H1 (cell line): ENCODE measurements at regions not wholly inside any gene's neighbourhood (a gene's known extent, or its start where the extent isn't known, plus 50 kb on each side); places are given as distances from the start of the nearest gene placed in this dataset.

Experiments used
- CTCF ChIA-PET: fragments of 300-600 bp; sonication (Branson Sonifier 250); formaldehyde crosslinking; loops from one replicate; lab custom pipeline; 2021; ENCODE audit not compliant: partially characterized antibody; lab: Charles Lee
- POLR2A ChIA-PET: fragments of 300-600 bp; sonication (Branson Sonifier 250); formaldehyde crosslinking; loops from one replicate; lab custom pipeline; 2021; ENCODE audit warnings: inconsistent platforms; ENCODE audit not compliant: partially characterized antibody; lab: Charles Lee
- DNase-seq, 2 experiments: peaks; one replicate each; pipeline versions ENCODE4 v3.0.0 to v3.0.0-alpha.2; 2010 to 2022; ENCODE audit warnings: low spot score in 2 of 2, low read depth in 1 of 2, mixed read lengths in 1 of 2
- FAIRE-seq: peaks from 2 replicates; lab custom pipeline; 2011; peaks lifted over from hg19 to GRCh38; lab: Jason Lieb, UNC
- H2AFZ ChIP-seq: 2 replicates; pipeline ENCODE4 v1.8.1; 2012; ENCODE audit warnings: low read length, inconsistent platforms
- H2AK5ac ChIP-seq: 2 replicates; pipeline ENCODE4 v1.6.1; 2013; ENCODE audit warnings: low read depth, low read length
- H2BK120ac ChIP-seq: replicated peaks from 2 replicates; pipeline ENCODE3; 2013; ENCODE audit warnings: low read depth, low read length, inconsistent platforms
- H2BK12ac ChIP-seq: 2 replicates; pipeline ENCODE4 v1.6.1; 2013; ENCODE audit warnings: low read depth, low read length
- H2BK15ac ChIP-seq: 2 replicates; pipeline ENCODE4 v1.6.1; 2013; ENCODE audit warnings: low read length
- H2BK20ac ChIP-seq: 2 replicates; pipeline ENCODE4 v1.6.1; 2013; ENCODE audit warnings: low read length
- H2BK5ac ChIP-seq: 2 replicates; pipeline ENCODE4 v1.6.1; 2013; ENCODE audit warnings: low read depth, low read length
- H3K14ac ChIP-seq: 2 replicates; pipeline ENCODE4 v1.6.1; 2013; ENCODE audit warnings: inconsistent platforms; ENCODE audit not compliant: insufficient read length
- H3K18ac ChIP-seq: 2 replicates; pipeline ENCODE4 v1.6.1; 2013; ENCODE audit warnings: low read length; ENCODE audit errors: extremely low read depth
- H3K23ac ChIP-seq: 2 replicates; pipeline ENCODE4 v1.6.1; 2013; ENCODE audit warnings: inconsistent platforms; ENCODE audit not compliant: insufficient read length
- H3K23me2 ChIP-seq: 2 replicates; pipeline ENCODE4 v1.6.1; 2013; ENCODE audit warnings: low read depth, low read length
- H3K27ac ChIP-seq: 2 replicates; pipeline ENCODE4 v1.6.1; 2011; ENCODE audit warnings: low read depth, low read length, inconsistent platforms
- H3K27me3 ChIP-seq, 4 experiments: replicated peaks in 1 of 4; 1 replicate in 1 of 4; 2 replicates in 3 of 4; pipeline versions ENCODE4 v1.6.1 to v1.8.1; 2011 to 2013; ENCODE audit warnings: low read length in 3 of 4, mild to moderate bottlenecking in 3 of 4, inconsistent platforms in 2 of 4, mixed read lengths in 2 of 4, moderate library complexity in 1 of 4; ENCODE audit not compliant: control insufficient read depth in 3 of 4, insufficient read depth in 3 of 4; ENCODE audit errors: extremely low read depth in 1 of 4
- H3K36me3 ChIP-seq, 4 experiments: 2 replicates each; pipeline versions ENCODE4 v1.6.1 to v1.8.1; 2011 to 2013; ENCODE audit warnings: mild to moderate bottlenecking in 4 of 4, low read length in 3 of 4, moderate library complexity in 2 of 4, control low read depth in 1 of 4, inconsistent platforms in 1 of 4; ENCODE audit not compliant: insufficient read depth in 4 of 4, control insufficient read depth in 2 of 4
- H3K4ac ChIP-seq: replicated peaks from 2 replicates; pipeline ENCODE3; 2013; ENCODE audit warnings: low read length, low read depth, mixed read lengths, inconsistent platforms; ENCODE audit not compliant: insufficient read length
- H3K4me1 ChIP-seq, 4 experiments: replicated peaks in 1 of 4; 1 replicate in 1 of 4; 2 replicates in 3 of 4; pipeline versions ENCODE4 v1.6.1 to v1.8.1; 2011 to 2013; ENCODE audit warnings: low read length in 3 of 4, inconsistent platforms in 2 of 4, mixed read lengths in 1 of 4; ENCODE audit not compliant: insufficient read depth in 4 of 4, control insufficient read depth in 3 of 4
- H3K4me2 ChIP-seq, 2 experiments: 2 replicates each; pipeline versions ENCODE4 v1.6.1 to v1.8.1; 2011 to 2013; ENCODE audit warnings: low read depth in 2 of 2, low read length in 2 of 2, control low read depth in 1 of 2, inconsistent platforms in 1 of 2, mild to moderate bottlenecking in 1 of 2; ENCODE audit not compliant: insufficient read depth in 1 of 2
- H3K4me3 ChIP-seq, 4 experiments: fragments of 200-600, 300-600 bp in 1 of 4; sonication (generic), shearing (Covaris generic), sonication (Bioruptor Twin) in 1 of 4; 2 replicates each; pipeline versions ENCODE4 v1.5.1 to v1.8.1; 2011 to 2016; ENCODE audit warnings: low read length in 4 of 4, low read depth in 3 of 4, control low read depth in 2 of 4, inconsistent platforms in 2 of 4, mild to moderate bottlenecking in 2 of 4, mixed read lengths in 1 of 4, moderate library complexity in 1 of 4; ENCODE audit not compliant: insufficient read depth in 2 of 4; ENCODE audit errors: extremely low read depth in 1 of 4
- H3K56ac ChIP-seq: replicated peaks from 2 replicates; pipeline ENCODE3; 2013; ENCODE audit warnings: low read depth, mild to moderate bottlenecking, mixed read lengths, low read length, inconsistent platforms; ENCODE audit not compliant: insufficient read length
- H3K79me1 ChIP-seq: 2 replicates; pipeline ENCODE4 v1.6.1; 2013; ENCODE audit warnings: low read depth, low read length, control low read depth
- H3K79me2 ChIP-seq, 2 experiments: 2 replicates each; pipeline versions ENCODE4 v1.6.1 to v1.8.1; 2012 to 2013; ENCODE audit warnings: low read length in 2 of 2, mild to moderate bottlenecking in 2 of 2, inconsistent platforms in 1 of 2; ENCODE audit not compliant: insufficient read depth in 2 of 2, control insufficient read depth in 1 of 2
- H3K9ac ChIP-seq, 4 experiments: replicated peaks in 1 of 4; 1 replicate in 1 of 4; 2 replicates in 3 of 4; pipeline versions ENCODE4 v1.6.1 to v1.8.1; 2011 to 2013; ENCODE audit warnings: low read depth in 3 of 4, low read length in 3 of 4, control low read depth in 2 of 4, mild to moderate bottlenecking in 2 of 4, moderate library complexity in 2 of 4, inconsistent platforms in 1 of 4; ENCODE audit errors: extremely low read depth in 1 of 4
- H3K9me3 ChIP-seq, 2 experiments: 2 replicates each; pipeline versions ENCODE4 v1.6.1 to v1.8.1; 2012 to 2013; ENCODE audit warnings: mild to moderate bottlenecking in 2 of 2, moderate library complexity in 2 of 2, control low read depth in 1 of 2, inconsistent platforms in 1 of 2, low read depth in 1 of 2, low read length in 1 of 2, mixed read lengths in 1 of 2; ENCODE audit not compliant: insufficient read depth in 2 of 2
- H4K20me1 ChIP-seq, 2 experiments: replicated peaks in 1 of 2; 2 replicates each; pipeline versions ENCODE3 to v1.8.1; 2011 to 2013; ENCODE audit warnings: inconsistent platforms in 2 of 2, low read length in 2 of 2, mild to moderate bottlenecking in 1 of 2; ENCODE audit not compliant: insufficient read depth in 2 of 2, control insufficient read depth in 1 of 2
- H4K5ac ChIP-seq: 2 replicates; pipeline ENCODE4 v1.6.1; 2013; ENCODE audit warnings: low read length, low read depth, mixed read lengths, inconsistent platforms; ENCODE audit not compliant: insufficient read length
- H4K8ac ChIP-seq: 2 replicates; pipeline ENCODE4 v1.8.0; 2013; ENCODE audit warnings: mild to moderate bottlenecking, moderate library complexity, low read length, inconsistent platforms; ENCODE audit not compliant: insufficient read depth; ENCODE audit errors: extremely low read depth
- H4K91ac ChIP-seq: replicated peaks from 2 replicates; pipeline ENCODE3; 2013; ENCODE audit warnings: low read length, mixed read lengths, inconsistent platforms; ENCODE audit not compliant: insufficient read length
- ASH2L ChIP-seq: fragments of 200-600, 300-600 bp; sonication (generic); IDR thresholded peaks from one replicate; pipeline ENCODE4 v1.7.1; 2017; ENCODE audit warnings: low read length
- BCL11A ChIP-seq, 2 experiments: IDR thresholded peaks; one replicate each; pipeline ENCODE4 v1.6.1; 2011; ENCODE audit warnings: low read depth in 2 of 2, low read length in 2 of 2, mild to moderate bottlenecking in 2 of 2
- CHD1 ChIP-seq: IDR thresholded peaks from 2 replicates; pipeline ENCODE4 v1.6.1; 2012; ENCODE audit warnings: low read depth, low read length, improper control_type of control experiment
- CREB1 ChIP-seq: IDR thresholded peaks from 2 replicates; pipeline ENCODE4 v1.6.1; 2012; ENCODE audit warnings: inconsistent platforms
- GTF2F1 ChIP-seq: IDR thresholded peaks from 2 replicates; pipeline ENCODE4 v1.6.1; 2012; ENCODE audit warnings: low read depth, low read length, improper control_type of control experiment, borderline replicate concordance
- JUN ChIP-seq: IDR thresholded peaks from 2 replicates; pipeline ENCODE4 v1.6.1; 2011; ENCODE audit warnings: low read depth, mild to moderate bottlenecking, improper control_type of control experiment, low read length
- RAD21 ChIP-seq, 2 experiments: IDR thresholded peaks in 1 of 2; conservative IDR thresholded peaks in 1 of 2; 2 replicates each; pipeline ENCODE4 v1.6.1; 2011; ENCODE audit warnings: low read depth in 2 of 2, low read length in 2 of 2, improper control_type of control experiment in 1 of 2, inconsistent platforms in 1 of 2, mild to moderate bottlenecking in 1 of 2, moderate library complexity in 1 of 2
- RFX5 ChIP-seq: IDR thresholded peaks from 2 replicates; pipeline ENCODE4 v1.6.1; 2011; ENCODE audit warnings: low read depth, low read length, improper control_type of control experiment, borderline replicate concordance
- RXRA ChIP-seq: IDR thresholded peaks from 2 replicates; pipeline ENCODE4 v1.6.1; 2011; ENCODE audit warnings: low read depth, mild to moderate bottlenecking, low read length, moderate library complexity; ENCODE audit not compliant: insufficient read depth
- SP4 ChIP-seq: IDR thresholded peaks from 2 replicates; pipeline ENCODE4 v1.6.1; 2012; ENCODE audit warnings: low read length, inconsistent platforms
- SRF ChIP-seq: IDR thresholded peaks from 2 replicates; pipeline ENCODE4 v1.6.1; 2011; ENCODE audit warnings: mild to moderate bottlenecking, low read depth, low read length, moderate library complexity
- TAF1 ChIP-seq: IDR thresholded peaks from 2 replicates; pipeline ENCODE4 v1.6.1; 2011; ENCODE audit warnings: mild to moderate bottlenecking, low read depth, low read length
- WGBS, 2 experiments: shearing (Covaris generic) in 1 of 2; methylation state at CpG; one replicate each; pipeline versions ENCODE4 v1.1.6 to v1.1.7; 2013 to 2015; ENCODE audit warnings: low lambda C conversion rate in 2 of 2, mixed read lengths in 2 of 2, inconsistent platforms in 1 of 2, low coverage in 1 of 2, missing lambda C conversion rate in 1 of 2; ENCODE audit not compliant: insufficient replicate concordance in 2 of 2, insufficient coverage in 1 of 2, insufficient read length in 1 of 2; ENCODE audit errors: extremely low coverage in 1 of 2, missing lambda C conversion rate in 1 of 2; 5-methylcytosine and 5-hydroxymethylcytosine counted together
- TF ChIP-seq, protein P1 (sequence below), 3 experiments: IDR thresholded peaks; 1 replicate in 2 of 3; 2 replicates in 1 of 3; pipeline versions ENCODE4 v1.5.1 to v1.6.1; 2011; ENCODE audit warnings: low read length in 3 of 3, mild to moderate bottlenecking in 3 of 3, inconsistent platforms in 2 of 3, low read depth in 1 of 3, moderate library complexity in 1 of 3; ENCODE audit not compliant: insufficient read depth in 1 of 3; ENCODE audit errors: control extremely low read depth in 1 of 3

DNA sequence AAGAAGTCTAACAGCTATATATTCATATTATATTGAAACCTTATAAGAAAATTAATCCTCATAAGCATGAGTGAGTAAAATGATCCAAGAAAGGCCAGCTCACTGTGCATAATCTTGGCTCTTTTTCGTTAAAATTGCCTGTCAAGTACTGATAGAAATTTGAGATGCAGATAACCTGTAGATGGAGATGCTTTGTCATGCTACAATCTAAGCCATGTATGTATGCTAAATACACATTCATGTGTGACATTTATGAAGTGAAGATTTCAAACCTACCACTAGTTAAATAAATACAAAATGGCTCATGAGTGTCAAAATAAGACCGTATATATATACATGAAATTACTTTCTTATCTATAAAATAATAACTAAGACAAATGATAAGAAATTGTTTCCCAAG lies 1491.5 kb upstream of the PRMT6 start:
- H2AFZ ChIP-seq, result no peak overlapping the region
- H2BK15ac ChIP-seq, result no peak overlapping the region
- no peaks in the 10 kb centered on the region for H4K20me1 ChIP-seq
- H3K14ac ChIP-seq, result no peak overlapping the region
- no peak for DNase-seq
- no peak overlapping the region for H4K91ac ChIP-seq
- no peak overlapping the region for H4K8ac ChIP-seq
- H3K9ac ChIP-seq, result no peak overlapping the region
- H3K23ac ChIP-seq, result no peak overlapping the region
- H3K18ac ChIP-seq, result no peak overlapping the region
- 46% methylated on average over 2 of the region's 2 CpGs; no CpG with 5 or more reads in 1 of the 2 experiments for WGBS, 2 experiments
- H2BK120ac ChIP-seq, result no peak overlapping the region
- H2BK12ac ChIP-seq, result no peak overlapping the region
- H4K5ac ChIP-seq, result no peak overlapping the region
- H3K4me1 ChIP-seq, result no peaks in the 10 kb centered on the region
- no peak overlapping the region for H3K4me2 ChIP-seq
- no peaks in the 10 kb centered on the region for H3K36me3 ChIP-seq
- no peaks in the 10 kb centered on the region for H3K23me2 ChIP-seq
- no peak overlapping the region for H3K4ac ChIP-seq
- H3K79me2 ChIP-seq, result no peaks in the 10 kb centered on the region
- H2BK5ac ChIP-seq, result no peak overlapping the region
- no peak overlapping the region for H2BK20ac ChIP-seq
- H3K27me3 ChIP-seq, result no peaks in the 10 kb centered on the region
- no peak overlapping the region for H2AK5ac ChIP-seq
- no peak for FAIRE-seq
- no peaks in the 10 kb centered on the region for H3K9me3 ChIP-seq
- no peak overlapping the region for H3K27ac ChIP-seq
- POLR2A ChIA-PET, result no interaction called here
- CTCF ChIA-PET, result no interaction called here
- no peak overlapping the region for H3K56ac ChIP-seq
- no peak overlapping the region for H3K4me3 ChIP-seq
- H3K79me1 ChIP-seq, result no peaks in the 10 kb centered on the region
- no peak for TF ChIP-seq SP4
- TF ChIP-seq CHD1, result no peak
- no peak for TF ChIP-seq SRF
- TF ChIP-seq ASH2L, result no peak
- TF ChIP-seq RAD21 (IDR thresholded peaks at IDR 0.05 in 1 of 2, conservative IDR thresholded peaks at IDR 0.05 in 1 of 2; ENCODE audit: low read depth in 2 of 2, low read length in 2 of 2), result no peak
- TF ChIP-seq TAF1, result no peak
- TF ChIP-seq JUN, result no peak
- TF ChIP-seq, protein P1, sequence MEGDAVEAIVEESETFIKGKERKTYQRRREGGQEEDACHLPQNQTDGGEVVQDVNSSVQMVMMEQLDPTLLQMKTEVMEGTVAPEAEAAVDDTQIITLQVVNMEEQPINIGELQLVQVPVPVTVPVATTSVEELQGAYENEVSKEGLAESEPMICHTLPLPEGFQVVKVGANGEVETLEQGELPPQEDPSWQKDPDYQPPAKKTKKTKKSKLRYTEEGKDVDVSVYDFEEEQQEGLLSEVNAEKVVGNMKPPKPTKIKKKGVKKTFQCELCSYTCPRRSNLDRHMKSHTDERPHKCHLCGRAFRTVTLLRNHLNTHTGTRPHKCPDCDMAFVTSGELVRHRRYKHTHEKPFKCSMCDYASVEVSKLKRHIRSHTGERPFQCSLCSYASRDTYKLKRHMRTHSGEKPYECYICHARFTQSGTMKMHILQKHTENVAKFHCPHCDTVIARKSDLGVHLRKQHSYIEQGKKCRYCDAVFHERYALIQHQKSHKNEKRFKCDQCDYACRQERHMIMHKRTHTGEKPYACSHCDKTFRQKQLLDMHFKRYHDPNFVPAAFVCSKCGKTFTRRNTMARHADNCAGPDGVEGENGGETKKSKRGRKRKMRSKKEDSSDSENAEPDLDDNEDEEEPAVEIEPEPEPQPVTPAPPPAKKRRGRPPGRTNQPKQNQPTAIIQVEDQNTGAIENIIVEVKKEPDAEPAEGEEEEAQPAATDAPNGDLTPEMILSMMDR (IDR thresholded peaks at IDR 0.05; ENCODE audit: control extremely low read depth in 1 of 3, insufficient read depth in 1 of 3, low read depth in 1 of 3, low read length in 3 of 3), result no peak
- TF ChIP-seq RXRA, result no peak
- no peak for TF ChIP-seq BCL11A (IDR thresholded peaks at IDR 0.05; ENCODE audit: low read depth in 2 of 2, low read length in 2 of 2)
- no peak for TF ChIP-seq RFX5
- no peak for TF ChIP-seq GTF2F1
- TF ChIP-seq CREB1, result no peak
